Iris pigment epithelial cell (primary cell): ENCODE measurements at regions not wholly inside any gene's neighbourhood (a gene's known extent, or its start where the extent isn't known, plus 50 kb on each side); places are given as distances from the start of the nearest gene placed in this dataset.
"Not testable (repeated sequence)": the region's sequence is repeated elsewhere in the genome, so short reads cannot be mapped to it uniquely, and the experiment has no call there.

Experiments
- DNase-seq: peaks from one replicate; pipeline ENCODE4 v3.0.0-alpha.2; 2011; ENCODE audit warnings: low read depth

DNA sequence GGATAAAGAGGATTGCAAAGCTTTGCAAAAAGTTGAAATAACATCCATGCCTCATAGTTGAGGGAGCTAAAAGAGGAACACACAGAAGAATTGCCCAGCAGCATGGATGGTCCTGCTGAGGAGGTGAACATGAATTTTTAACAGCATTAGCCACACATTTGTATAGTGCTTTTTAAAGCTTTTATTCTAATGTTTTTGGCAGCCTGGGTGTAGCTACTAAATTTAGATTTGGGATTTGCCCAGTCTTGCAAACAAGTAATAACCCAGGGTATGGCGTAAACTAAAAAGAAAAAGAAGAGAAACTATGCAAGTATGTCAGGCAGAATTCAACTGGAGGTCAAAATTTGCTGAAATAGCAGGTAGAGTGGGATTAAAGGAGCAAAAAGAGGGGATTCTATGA is 75.1 kb upstream of the PTPRK start:
- no peak for DNase-seq

DNA sequence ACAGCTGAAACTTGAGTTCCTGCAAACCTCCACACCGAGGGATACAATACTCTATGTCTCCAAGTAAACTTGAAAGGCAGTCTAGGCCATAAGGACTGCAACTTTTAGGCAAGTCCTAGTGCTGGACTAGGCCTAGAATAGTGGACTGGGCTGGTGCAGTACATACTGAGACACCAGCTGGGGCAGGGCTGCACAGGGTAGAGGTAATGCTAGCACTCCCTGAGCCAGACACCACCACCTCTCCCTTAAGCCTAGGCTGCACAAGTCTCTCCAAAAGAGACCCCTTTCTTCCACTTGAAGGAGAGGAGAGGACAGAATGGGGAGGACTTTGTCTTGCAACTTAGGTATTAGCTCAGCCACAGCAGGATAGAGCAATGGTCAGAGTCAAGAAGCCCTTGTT is 65.7 kb upstream of the PTPRK start:
- no peak for DNase-seq

- no peak for DNase-seq
Measured at GRCh38 chr6:128580224-128581110, 60.1 kb upstream of the PTPRK start.

GRCh38 chr6:128575254-128575653 is 54.9 kb upstream of the PTPRK start:
- DNase-seq = not testable (repeated sequence)

GRCh38 chr6:128574402-128574801 is 54.0 kb upstream of the PTPRK start:
- DNase-seq = no peak

GRCh38 chr6:128573036-128573435 is 52.6 kb upstream of the PTPRK start:
- DNase-seq = no peak

- no peak for DNase-seq
Measured at GRCh38 chr6:128572294-128572693, 51.9 kb upstream of the PTPRK start.

DNA sequence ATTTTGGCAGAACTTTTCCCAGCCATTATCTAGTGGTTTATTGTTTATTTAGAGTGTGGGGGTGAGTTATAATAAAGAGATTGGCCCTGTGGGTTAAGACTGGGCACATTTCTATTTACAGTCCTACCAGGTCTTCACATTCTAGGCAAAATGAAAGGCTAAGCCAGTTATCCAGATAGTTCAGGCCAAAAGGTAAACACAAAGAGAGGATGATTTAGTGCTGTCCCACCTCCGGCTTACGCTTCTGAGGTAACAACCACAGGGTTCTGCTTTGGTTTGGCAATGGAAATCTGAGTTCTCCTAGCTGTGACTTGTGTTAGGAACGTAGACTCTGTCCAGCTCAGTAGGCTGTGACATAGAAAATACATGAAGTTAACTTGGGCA is 50.3 kb upstream of the PTPRK start:
- DNase-seq = no peak

DNA sequence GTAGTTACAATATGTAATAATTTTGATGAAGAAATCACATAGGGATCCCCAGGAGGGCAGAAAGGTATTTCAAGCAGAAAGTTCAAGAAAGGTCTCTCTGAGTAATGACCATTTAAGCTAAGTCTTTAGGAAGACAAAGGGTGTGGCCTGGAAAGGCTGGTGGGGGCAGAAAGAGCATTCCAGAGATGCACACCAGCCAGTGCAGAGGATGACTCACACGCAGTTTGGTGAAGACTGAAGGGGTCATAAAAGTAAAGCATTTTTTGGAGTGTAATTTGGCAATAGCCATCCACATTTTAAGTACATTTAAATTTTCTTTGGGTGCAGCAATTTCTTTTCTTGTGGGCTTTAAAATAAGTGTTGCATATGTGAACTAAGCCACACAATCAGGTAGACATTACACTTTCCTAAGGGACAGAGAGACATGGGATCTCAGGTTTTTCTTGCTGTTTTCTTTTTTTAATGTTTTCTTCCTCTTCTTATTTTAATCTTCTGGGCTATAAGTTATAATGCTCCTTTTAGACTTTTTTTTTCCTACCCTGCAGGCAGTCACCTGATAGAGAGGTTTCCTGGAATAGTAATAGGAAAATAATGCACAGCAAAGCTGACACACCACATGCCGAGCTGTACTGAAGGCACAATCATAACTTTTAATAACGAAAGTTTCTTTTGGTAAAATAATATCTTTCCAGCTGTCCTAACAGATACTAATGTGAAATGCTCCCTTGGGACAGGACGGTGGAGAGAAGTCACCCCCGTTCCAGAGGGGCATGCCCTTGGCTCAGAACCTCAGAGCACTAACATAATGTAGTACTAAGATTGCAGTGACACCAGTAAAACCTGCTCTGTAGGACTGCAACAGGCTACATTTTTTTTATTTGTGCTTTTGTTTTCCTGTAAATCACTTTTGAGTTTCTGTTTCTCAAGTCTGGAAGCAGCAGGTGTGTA is 49.6 kb upstream of the PTPRK start:
- peak; percentile 81 for DNase-seq
